GM18498 (cell line): ENCODE measurements at regions not wholly inside any gene's neighbourhood (a gene's known extent, or its start where the extent isn't known, plus 50 kb on each side); places are given as distances from the start of the nearest gene placed in this dataset.
"Not testable (repeated sequence)": the region's sequence is repeated elsewhere in the genome, so short reads cannot be mapped to it uniquely, and the experiment has no call there.

Source experiments
- ATAC-seq: cut with Tn5 transposase; IDR thresholded peaks from one replicate; pipeline ENCODE4 v1.9.1; 2021; ENCODE audit warnings: mild to moderate bottlenecking, moderate library complexity; ENCODE audit not compliant: unreplicated experiment

- ATAC-seq = no peak
These were observed 286.4 kb downstream of the PRDM5 start for GRCh38 chr4:120636120-120636630.

DNA sequence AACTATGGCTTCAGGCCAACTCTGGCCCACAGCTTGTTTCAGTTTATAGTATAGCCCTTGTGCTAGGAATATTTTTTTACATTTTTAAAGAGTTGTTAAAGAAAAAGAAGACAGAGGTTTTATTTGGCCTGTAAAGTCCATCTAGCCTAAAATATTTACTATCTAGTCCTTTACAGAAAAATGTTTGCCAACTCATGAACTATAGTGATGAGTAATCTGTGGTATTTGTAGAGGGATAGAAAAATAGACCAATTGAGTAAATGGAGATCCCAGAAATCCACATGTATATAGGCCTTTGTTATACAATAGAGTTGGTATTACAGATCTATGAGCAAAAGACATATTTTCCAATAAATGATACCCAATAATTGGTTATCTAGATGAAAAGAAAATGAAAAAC is 288.7 kb downstream of the PRDM5 start:
- ATAC-seq = no peak

- ATAC-seq = no peak
These were observed 292.1 kb downstream of the PRDM5 start for GRCh38 chr4:120630427-120630826.

DNA sequence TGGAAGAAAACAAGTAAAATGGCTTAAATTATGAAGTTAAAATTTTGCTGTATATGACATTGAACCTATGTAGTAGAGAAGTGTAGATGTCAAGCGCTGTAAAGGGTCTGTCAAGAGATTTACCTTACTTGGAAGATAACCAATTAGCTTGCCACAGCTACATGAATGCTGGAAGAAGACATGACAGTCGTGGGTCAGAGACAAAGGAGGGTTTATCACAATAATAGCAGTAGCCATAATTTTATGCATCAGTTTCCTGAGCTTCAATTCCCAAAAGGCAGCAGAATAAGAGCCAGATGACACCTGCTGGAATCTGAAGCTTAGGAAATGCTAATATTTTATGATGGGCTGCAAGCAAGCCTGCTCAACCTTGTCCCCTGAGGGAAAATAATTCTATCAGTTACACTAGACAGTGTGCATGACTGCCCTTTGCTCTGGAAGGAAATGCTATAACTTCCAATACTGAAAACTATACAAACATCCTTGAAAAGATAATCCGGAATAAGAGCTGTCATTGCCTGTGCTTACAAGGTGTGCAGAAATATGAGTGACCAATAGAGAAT is 292.9 kb downstream of the PRDM5 start:
- no peak for ATAC-seq

- no peak for ATAC-seq
These were observed 299.9 kb downstream of the PRDM5 start for GRCh38 chr4:120622601-120623000.

GRCh38 chr4:120617171-120617570 is 305.4 kb downstream of the PRDM5 start:
- ATAC-seq = no peak

- ATAC-seq = no peak
These were observed 306.5 kb downstream of the PRDM5 start for GRCh38 chr4:120616041-120616440.

DNA sequence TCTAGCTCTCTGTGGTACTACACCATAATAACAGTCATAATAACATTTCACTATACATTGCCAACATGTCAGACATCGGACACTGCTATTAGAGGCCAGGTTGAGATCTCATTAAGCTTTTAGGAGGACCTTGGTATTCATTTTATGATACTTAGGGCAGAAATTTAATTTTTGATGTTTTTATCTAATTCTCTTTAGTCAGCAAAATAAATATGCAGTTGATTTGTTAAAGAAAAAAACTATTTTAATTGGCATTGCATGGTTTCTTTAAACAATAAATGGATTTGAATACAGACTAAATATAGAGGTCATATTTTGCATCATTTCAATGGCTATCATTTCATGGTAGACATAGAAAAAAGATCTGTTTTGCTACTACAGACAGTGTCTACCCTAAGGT is 308.7 kb downstream of the PRDM5 start:
- no peak for ATAC-seq

- ATAC-seq = no peak
These were observed 311.4 kb downstream of the PRDM5 start for GRCh38 chr4:120611092-120611491.

DNA sequence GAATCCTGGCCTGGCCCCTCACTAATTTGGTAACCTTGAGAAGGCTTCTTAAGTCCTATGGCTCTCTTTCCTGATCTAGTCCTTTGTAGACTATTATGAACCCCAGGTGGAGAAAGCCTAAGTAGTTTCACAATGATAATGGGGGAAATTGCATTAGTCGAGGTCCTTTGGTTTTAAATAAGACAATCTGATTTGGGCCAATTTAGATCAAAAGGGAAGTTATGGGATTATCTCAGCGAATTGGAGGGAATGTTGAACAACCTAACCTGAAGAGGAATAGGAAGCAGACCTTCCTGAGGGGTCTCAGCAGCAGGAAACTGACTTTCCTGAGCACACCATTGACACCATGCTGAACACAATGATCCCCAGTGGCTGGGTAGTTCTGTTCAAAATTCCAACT is 331.5 kb downstream of the PRDM5 start:
- no peak for ATAC-seq

DNA sequence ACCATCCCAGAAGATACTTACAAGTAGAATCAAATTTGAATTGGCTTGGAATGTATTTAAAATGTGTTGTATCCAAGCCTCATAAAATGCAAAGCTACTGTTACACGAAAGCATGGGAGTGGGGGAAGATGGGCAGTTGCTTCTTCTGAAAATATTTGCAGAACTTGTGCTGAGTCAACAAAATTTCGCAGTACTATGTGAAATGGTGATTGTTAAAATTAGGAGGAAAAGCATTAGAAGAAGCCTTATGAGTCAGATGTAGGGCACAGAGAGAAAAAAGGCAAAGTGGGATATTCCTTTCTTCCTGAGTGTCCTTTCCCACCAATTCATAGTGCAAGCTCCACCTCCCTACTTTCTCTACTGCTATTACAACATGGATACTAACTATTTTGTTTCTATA is 332.7 kb downstream of the PRDM5 start:
- ATAC-seq = no peak

GRCh38 chr4:120568731-120569130 is 353.8 kb downstream of the PRDM5 start:
- no peak for ATAC-seq

DNA sequence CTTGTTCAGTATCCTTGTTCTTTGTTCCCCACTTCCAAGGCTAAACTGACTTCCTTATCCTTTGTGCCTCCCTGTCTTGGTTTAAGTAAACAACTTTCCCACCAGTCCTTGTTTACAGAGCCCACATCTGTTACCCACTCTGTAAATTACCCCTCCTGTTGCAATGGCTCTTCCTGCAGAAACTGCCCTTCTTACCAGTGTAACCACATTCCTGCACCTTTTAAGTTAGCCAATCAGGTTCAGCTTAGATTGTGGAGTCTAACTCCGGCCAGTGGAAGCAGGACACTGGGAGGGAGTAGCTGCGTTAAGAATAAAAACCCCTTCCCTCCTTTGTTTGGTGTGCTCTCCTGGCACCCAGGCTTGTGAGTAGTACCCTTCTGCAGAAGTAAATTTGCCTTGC is 360.9 kb downstream of the PRDM5 start:
- ATAC-seq = no peak

- no peak for ATAC-seq
These were observed 365.2 kb downstream of the PRDM5 start for GRCh38 chr4:120557372-120557771.

DNA sequence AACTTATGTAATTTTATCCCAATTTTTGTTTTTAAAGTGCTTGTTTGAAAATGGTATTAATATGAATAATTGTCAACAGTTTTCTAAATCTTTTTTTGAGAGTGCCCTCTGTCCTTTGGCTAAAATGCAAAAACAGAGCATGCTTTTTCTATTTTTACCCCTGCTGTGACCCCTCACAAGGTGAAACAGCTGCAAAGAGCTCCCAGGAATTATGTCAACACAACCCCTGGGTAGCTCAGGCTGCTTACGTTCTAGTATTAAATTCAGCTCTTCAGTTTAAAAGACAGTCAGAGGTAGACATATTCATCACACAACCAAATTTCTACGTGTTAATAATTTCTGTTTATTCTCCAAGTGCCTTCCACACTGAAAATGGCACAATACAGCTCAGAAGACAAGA is 367.5 kb downstream of the PRDM5 start:
- no peak for ATAC-seq

DNA sequence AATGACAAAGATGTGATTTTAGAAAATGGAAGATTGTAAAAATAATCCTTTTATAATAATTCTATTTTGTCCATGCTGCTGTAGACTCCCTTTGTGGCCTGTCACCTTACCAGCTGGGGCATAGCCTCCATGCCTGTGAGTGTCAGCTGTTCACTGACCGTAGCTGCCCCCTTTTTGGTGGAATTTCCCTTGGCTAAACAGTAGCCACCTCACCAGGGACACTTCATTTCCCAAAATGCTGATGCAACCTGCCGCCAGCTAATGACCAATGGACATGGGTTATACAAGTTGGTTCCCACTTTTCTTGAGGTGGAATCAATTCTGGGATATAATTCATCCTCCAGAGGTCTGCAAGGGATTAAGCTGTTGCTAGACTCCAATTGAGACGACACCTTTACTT is 368.4 kb downstream of the PRDM5 start:
- no peak for ATAC-seq

GRCh38 chr4:120550624-120551220 is 371.8 kb downstream of the PRDM5 start:
- not testable (repeated sequence) for ATAC-seq

GRCh38 chr4:120549011-120549570 is 373.4 kb downstream of the PRDM5 start:
- no peak for ATAC-seq

- ATAC-seq = no peak
These were observed 377.1 kb downstream of the PRDM5 start for GRCh38 chr4:120545391-120545790.

GRCh38 chr4:120544838-120545237 is 377.7 kb downstream of the PRDM5 start:
- ATAC-seq = no peak

GRCh38 chr4:120540625-120541024 is 381.9 kb downstream of the PRDM5 start:
- no peak for ATAC-seq

GRCh38 chr4:120536884-120537283 is 385.6 kb downstream of the PRDM5 start:
- ATAC-seq = no peak

- no peak for ATAC-seq
These were observed 394.1 kb downstream of the PRDM5 start for GRCh38 chr4:120528428-120528827.
